ENCODE measurements at regions not wholly inside any gene's neighbourhood (a gene's known extent, or its start where the extent isn't known, plus 50 kb on each side); places are given as distances from the start of the nearest gene placed in this dataset.

DNA sequence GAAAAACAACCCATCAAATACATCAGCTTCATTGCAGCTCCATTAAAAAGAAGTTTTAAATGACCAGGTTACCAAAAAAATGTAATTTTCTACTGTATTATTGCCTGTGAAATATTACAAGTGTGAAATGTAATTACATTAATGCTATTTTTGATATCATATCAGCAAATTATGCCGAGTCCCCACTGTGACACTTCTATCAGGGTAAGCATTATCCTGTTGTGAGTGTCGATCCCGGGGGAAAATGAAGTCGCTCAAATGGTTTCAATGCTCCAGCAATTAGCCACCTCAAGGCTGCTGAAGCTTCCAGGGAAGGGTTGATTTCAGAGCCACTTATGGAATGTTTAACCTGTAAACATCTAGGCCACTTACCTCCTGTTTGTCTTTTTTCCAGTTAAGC is 70.4 kb downstream of the RCN1 start:
- DNase-seq (ENCODE audit: low read depth in 2 of 2): no peak

- DNase-seq (ENCODE audit: low read depth in 2 of 2): no peak
These were observed 71.5 kb downstream of the RCN1 start for GRCh38 chr11:32162351-32162750.

DNA sequence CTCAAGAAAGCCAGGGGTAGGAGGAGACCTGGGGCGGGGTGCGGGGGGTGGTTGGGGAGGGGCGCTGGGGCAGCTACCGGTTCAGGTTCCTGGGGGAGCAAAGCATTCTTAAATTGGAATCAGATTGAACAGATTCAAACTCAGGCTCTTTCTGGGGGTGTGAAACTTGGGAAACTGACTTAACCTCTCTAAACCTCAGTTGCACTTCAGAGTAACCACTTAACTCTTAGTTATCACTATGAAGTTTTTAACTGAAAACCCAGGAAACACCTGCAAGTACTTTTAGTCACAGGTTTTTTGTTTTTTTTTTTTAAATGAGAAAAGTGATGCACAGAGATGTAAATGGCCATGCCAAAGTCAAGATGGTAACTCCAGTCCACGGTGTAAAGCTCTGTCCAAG is 72.0 kb downstream of the RCN1 start:
- no peak for DNase-seq (ENCODE audit: low read depth in 2 of 2)

- no peak for DNase-seq (ENCODE audit: low read depth in 2 of 2)
These were observed 72.7 kb downstream of the RCN1 start for GRCh38 chr11:32163557-32163956.

DNA sequence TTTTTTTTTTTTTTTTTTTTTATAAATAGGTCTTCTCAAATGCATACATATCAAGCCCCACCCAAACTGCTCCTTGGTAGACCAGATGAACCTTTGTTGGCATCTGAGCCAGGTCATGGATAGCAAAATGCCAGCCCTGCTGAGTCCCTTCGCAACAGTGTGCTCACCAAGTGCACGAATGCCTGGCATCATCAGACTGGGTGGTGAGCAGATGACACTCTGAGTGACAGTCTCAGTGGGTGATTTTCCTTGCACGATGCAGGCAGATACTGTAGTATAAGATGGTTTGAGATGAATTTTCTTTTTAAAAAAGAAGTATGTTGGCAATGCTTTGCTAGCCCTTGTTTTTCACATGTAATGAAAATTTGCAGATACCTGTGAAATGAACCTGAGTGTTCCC is 74.0 kb downstream of the RCN1 start:
- DNase-seq (ENCODE audit: low read depth in 2 of 2): no peak

DNA sequence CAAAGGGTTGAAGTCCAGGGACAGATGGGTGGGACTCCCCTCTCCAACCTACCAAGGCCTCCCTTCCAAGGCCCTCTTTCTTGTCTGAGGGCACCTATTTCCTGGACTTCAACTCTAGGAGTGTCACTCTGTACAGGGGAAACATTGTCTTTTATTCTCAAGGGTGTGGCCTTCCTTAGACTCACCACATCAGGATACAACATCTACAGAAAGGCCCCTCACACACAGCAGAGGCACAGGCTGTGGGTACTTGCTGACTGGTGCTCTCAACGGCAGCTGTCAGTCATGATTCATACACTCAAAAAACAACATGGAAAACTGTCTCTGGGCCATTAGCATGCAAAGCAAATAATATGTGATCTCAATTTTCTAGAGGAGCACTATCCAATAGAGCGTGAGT is 78.0 kb downstream of the RCN1 start:
- DNase-seq (ENCODE audit: low read depth in 2 of 2): no peak

GRCh38 chr11:32171445-32171844 is 80.6 kb downstream of the RCN1 start:
- DNase-seq (ENCODE audit: low read depth in 2 of 2): no peak

GRCh38 chr11:32172041-32172847 is 81.4 kb downstream of the RCN1 start:
- no peak for DNase-seq (ENCODE audit: low read depth in 2 of 2)

- peak in 1 of 2 donors; percentile 3 for DNase-seq (ENCODE audit: low read depth in 2 of 2)
These were observed 82.3 kb downstream of the RCN1 start for GRCh38 chr11:32172848-32173834.

DNA sequence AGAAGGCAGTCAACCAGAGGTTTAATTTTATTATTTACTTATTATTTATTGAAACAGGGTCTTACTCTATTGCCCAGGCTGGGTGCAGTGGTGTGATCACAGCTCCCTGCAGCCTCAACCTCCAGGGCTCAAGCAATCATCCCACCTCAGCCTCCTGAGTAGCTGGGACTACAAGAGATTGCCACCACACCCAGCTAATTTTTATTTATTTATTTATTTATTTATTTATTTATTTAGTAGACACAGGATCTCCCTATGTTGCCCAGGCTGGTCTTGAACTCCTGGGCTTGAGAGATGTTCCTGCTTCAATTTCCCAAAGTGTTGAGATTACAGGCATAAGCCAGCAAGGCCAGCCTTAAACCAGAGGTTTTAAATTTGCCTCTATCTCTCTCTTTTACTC is 83.1 kb downstream of the RCN1 start:
- no peak for DNase-seq (ENCODE audit: low read depth in 2 of 2)

- DNase-seq (ENCODE audit: low read depth in 2 of 2): peak; percentile 55 to 61
These were observed 85.5 kb downstream of the RCN1 start for GRCh38 chr11:32176223-32176934.

DNA sequence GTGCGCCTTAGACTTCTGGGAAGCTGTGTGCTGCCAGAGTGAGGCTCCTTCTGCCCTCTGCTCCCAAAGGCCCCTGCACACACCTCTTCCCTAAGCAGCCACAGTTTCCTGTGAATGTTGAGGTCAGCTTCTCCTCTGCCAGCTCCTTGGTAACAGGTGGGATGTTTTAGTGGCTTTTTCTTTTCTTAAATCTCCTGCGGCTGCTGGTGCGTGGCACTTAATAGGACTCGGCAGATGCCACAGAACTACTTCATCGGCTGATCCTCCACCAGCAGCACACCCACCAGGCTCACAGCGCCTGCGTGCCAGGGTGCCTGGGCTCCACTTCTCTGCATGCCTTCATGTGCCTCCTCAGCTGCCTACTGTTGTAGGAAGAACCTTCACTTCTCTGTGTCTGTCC is 87.8 kb downstream of the RCN1 start:
- no peak for DNase-seq (ENCODE audit: low read depth in 2 of 2)

- no peak for DNase-seq (ENCODE audit: low read depth in 2 of 2)
These were observed 92.6 kb downstream of the RCN1 start for GRCh38 chr11:32183512-32183911.

DNA sequence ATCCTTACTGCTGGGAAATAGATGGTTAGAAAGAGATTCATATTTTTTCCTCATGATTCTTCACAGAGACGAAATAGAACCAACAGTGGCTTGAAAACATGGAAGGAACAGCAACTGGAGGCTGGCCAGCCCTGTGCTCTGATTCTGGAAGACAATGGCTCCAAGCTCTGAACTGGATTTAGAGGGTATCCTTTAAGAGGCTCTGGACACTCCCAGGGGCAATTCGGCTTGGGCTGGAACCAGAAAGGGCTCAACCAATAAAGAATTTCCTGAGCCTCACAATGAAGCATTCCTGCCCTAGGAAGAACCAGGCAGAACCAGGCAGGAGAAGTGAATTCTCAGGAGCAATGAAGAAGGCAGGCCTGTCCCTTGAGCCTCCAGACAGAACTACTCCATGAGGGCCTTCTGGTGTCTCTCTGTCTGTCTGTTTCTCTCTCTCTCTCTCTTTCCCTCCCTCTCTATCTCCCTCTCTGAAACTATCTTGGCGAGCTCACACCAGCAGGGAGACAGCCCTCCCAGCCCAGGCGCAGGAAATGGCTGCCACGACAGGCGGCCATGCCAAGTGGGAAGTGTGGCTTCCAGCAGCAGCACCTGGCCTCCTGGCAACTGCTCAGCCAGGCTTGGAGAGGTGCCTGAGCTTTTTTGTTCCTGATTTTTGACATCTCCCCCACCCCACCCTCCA is 93.3 kb downstream of the RCN1 start:
- DNase-seq (ENCODE audit: low read depth in 2 of 2): no peak

- DNase-seq (ENCODE audit: low read depth in 2 of 2): no peak
These were observed 94.0 kb downstream of the RCN1 start for GRCh38 chr11:32184723-32185376.

DNA sequence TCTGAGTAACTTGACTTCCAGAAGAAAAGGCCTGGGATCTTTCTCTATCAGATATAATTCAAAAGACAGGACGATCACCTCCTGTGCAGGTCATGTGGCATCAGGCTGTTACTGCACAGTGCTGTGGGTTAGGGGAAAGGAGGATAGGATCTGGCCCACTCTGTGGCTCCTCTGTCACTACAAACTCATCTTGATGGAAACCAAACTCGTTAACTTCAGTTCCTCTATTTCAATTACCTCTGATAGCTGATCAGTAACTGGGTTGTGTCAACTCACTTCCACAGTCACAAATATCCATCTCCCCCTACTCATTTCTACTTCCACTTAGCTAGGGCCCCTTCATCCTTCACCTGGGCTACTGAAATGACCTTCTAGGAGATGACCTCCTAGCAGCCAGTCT is 95.2 kb downstream of the RCN1 start:
- DNase-seq (ENCODE audit: low read depth in 2 of 2): no peak

- no peak for DNase-seq (ENCODE audit: low read depth in 2 of 2)
These were observed 96.2 kb downstream of the RCN1 start for GRCh38 chr11:32187111-32187510.

- no peak for DNase-seq (ENCODE audit: low read depth in 2 of 2)
These were observed 97.9 kb downstream of the RCN1 start for GRCh38 chr11:32188785-32189184.

- no peak for DNase-seq (ENCODE audit: low read depth in 2 of 2)
These were observed 105.3 kb downstream of the RCN1 start for GRCh38 chr11:32196137-32196536.

DNA sequence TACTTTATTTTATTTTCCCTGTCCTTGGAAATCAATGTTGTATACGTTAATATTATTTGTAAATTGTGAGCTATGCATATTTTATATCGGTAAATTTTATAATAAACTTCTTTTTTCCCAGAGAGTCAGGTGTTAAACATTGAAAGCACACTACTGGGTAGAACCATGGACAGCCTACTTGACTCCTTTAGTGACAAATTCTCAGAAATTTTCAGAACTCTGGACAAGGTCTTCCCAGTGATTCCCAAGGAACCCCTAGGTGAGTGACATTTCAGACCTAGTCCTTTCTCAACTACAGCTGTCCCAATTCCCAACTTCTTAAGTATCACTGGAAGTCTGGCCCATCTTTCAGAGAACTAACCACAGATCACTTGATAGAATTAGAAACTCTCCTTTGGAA is 107.2 kb downstream of the RCN1 start:
- no peak for DNase-seq (ENCODE audit: low read depth in 2 of 2)

Measured in stimulated activated CD4-positive, alpha-beta T cell treated with anti-CD3 and anti-CD28 coated beads, Interleukin-15, amount 100 ng/mL, for 48 hours (primary cell).